CD4-positive, alpha-beta T cell treated with Interleukin-15 for 4 hours (primary cell): ENCODE measurements at regions not wholly inside any gene's neighbourhood (a gene's known extent, or its start where the extent isn't known, plus 50 kb on each side); places are given as distances from the start of the nearest gene placed in this dataset.
"Not testable (repeated sequence)": the region's sequence is repeated elsewhere in the genome, so short reads cannot be mapped to it uniquely, and the experiment has no call there.

Experiments
- DNase-seq: peaks from one replicate; pipeline ENCODE4 v3.0.0-alpha.2; 2020; ENCODE audit warnings: low spot score

DNA sequence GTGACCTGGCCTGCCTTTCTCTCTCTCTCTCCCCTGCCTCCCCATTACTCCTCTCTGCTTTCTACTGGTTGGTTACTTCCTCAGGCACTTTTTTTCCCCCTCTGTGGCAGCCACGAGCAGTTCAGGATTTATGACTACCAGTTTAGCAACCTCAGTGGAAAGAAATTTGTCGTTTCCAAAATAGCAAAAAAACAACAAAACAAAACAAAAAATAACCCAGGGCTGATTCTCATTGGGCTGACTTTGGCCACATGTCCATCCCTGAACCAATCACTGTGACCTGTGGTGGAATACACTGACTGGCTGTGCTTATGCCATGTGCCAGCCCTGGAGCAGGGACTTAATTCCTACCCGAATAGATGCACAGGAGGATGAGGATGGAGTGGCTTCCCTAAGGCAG, 137.4 kb downstream of the TFAP2C start:
- DNase-seq, result no peak

DNA sequence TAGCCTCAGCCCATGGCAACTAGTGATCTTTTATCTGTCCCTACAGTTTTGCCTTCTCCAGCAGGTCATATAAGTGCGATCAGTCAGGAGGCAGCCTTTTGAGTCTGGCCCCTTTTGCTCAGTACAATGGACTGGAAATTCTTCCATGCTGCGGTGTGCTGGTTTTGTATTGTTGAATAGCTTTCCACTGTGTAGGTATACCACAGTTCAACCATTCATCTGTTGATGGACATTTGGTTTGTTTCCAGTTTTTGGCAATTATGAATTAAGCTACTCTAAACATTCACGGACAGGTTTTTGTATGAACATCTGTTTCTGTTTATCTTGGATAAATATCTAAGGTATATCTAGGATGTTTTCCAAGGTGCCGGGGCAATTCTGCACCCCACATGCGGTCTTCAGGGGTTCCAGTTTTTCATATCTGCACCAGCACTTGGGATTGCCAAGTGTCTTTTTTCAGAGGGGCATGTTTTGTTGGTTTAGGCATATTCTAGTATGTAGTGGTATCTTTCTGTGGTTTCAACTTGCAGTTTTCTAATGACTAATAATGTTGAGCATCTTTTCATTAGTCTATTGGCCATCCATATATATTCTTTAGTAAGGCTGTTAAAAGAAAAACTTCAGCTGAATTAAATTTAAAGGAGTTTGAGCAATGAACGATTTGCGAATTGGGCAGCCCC, 141.0 kb downstream of the TFAP2C start:
- DNase-seq, result no peak

DNA sequence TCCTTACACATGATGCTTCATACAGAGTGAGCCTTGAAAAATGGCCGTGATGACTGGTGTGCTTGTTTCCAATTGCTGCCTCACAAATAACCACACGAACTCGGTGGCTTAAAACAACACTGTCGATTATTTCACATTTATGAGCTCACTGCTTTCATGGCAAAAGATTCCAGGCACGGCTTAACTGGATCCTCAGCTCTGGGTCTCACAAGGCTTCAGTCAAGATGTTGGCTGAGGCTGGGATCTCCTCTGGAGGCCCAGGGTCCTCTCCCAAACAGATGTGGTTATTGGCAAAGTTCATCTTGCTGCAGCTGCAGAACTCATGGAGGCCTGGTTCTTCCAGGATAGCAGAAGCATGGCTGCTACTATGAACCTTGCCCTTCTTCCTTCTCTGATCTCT, 144.6 kb downstream of the TFAP2C start:
- no peak for DNase-seq

DNA sequence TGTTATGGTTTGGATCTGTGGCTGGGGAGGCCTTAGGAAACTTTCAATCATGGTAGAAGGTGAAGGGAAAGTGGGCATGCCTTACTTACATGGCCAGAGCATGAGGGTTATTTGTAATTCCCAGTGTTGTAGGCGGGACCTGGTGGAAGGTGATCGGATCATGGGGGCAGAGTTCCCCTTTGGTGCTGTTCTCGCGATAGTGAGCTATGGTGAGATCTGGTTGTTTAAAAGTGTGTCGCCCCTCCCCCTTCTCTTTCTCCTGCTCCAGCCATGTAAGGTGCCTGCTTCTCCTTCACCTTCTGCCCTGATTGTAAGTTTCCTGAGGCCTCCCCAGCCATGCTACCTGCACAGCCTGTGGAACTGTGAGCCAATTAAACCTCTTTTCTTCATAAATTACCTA, 145.8 kb downstream of the TFAP2C start:
- no peak for DNase-seq

DNA sequence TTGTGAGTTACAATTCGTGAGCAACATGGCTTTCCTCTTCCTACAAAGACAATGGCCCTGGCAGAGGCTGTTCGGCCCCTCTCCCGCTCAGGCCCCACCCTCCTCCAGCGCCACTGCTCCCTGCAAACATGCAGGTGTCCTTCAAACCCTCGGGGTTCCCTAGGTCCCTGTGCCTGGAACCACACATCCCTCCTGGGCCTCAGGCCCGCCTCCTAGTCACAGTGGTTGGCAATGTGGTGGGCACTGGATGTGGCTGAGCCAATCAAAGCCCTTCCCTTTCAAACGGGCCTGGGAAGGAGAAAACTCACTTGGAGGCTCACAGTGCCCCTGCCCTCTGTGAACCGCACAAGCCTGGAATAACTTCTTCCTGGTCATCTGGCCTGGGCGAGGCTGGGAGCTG, 147.2 kb downstream of the TFAP2C start:
- no peak for DNase-seq

DNA sequence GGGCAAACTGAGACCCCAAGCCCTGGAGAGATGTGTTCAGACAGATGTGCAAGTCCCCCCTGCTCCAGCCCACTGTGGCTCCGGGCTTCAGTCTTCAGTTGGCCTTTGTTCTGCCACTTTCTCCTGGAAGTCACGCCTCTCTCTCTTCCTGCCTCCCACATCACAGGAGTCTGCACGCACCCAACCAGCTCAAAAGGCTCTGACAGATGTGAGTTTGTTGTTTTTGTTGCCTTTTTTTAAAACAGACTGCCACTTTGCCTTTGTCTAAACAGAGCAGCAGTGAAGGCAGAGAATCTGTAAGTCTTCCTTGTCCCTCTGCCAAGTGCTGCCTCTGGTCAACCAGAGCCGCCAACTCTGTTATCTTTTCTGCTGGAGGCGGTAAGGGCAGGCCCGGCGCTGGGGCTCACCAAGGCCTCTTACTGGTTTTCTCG, 149.7 kb downstream of the TFAP2C start:
- DNase-seq, result no peak

DNA sequence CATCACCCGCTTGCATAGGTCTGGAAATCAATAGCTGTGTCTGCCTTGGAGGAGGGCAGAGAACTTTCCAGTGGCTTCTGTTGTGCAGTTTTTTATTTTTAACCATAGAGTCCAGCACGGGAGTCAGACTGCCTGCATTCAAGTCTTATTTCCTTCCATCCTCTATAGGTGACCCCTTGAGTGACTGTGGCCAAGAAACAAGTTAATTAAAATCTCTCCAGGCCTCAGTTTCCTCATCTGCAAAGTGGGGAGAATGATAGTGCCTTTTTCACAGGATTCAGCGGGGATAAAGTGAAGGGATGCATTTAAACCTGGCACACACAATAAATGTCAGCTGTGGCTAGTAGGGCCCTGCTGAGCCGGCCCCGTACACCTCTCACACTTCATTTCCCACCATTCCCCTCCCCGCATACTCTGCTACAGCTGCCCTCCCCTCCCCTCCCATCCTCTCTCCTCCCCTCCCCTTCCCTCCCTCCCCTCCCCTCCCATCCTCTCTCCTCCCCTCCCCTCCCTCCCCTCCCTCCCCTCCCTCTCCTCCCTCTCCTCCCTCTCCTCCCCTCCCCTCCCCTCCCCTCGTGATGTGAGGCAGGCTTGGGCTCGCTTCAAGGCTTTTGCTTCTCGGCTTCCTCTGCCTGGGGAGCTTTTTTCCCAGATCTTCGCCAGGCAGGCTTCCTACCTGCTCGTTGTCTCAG, 150.5 kb downstream of the TFAP2C start:
- no peak for DNase-seq

DNA sequence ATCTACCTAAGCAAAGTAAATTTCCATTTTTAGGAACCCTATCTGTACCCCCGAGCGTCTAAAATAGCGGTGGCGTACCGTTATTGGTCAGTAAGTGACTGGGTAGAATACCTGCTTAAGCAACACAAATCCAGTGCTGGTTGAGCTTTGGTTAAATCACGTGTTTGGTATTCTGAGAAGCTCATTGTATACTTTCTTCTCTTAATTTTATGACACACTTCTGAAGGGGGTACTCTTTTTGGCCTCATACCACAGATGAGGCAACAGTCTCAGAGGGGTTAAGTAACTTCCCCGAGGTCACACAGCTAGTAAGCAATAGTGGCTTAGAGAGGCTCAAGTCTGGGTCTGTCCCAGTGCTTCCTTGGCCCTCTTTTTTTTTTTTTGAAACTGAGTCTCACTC, 151.2 kb downstream of the TFAP2C start:
- no peak for DNase-seq

DNA sequence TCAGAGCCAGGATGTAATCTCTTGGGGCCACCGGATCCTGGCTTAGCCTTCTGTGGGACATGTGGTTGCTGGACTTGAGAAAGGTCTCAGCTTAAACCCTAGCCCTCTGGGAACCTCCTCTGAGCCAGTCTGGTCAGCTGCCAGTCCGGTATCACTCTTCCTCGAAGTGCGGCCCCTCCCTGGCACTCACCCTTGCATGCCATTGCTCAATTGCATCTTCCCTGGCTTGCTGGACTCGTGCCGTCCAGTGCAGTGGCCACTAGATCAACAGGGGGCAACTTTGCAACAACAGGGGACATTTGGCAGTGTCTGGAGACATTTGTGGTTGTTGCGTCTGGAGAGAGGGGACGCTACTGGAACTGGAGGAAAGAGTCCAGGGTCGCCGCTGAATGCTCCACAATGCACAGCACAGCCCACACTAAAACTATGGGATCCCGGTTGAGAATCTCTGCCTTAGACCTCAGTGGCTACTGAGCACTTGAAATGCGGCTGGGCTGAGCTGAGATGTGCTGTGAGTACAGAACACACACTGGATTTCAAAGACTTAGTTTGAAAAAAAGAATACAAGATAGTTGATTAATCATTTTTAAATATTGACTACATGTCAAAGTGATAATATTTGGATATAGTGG, 152.1 kb downstream of the TFAP2C start:
- DNase-seq, result no peak

DNA sequence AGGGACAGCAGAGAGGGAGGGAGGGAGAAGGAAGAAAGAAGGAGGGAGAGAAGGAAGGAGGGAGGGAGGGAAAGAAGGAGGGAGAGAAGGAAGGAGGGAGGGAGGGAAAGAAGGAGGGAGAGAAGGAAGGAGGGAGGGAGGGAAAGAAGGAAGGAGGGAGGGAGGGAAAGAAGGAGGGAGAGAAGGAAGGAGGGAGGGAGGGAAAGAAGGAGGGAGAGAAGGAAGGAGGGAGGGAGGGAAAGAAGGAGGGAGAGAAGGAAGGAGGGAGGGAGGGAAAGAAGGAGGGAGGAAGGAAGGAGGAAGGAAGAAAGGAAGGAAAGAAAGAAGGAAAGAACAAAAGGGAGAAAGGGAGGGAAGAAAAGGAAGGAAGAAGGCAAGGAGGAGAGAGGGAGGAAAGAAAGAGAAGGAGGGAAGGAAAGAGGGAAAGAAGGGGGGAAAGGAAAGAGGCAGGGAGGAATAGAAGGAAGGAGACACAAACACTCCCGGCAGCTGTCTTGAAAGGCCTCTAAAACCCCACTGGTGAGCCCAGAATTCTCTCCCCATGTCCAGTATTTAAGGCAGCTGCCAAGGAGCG, 153.0 kb downstream of the TFAP2C start:
- DNase-seq, result not testable (repeated sequence)

DNA sequence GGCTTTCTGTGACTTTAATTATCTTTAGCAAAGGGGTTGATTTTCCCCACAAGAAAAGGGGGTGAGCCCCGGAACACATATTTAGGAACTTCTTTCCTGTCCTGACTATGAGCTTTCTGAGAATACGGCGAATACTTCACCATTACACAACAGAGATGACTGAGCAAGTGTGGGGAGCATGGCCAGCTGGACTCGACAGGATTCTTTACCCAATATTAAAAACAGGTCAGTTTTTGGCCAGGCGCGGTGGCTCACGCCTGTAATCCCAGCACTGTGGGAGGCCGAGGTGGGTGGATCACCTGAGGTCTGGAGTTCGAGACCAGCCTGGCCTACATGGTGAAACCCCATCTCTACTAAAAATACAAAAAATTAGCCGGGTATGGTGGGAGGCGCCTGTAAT, 153.7 kb downstream of the TFAP2C start:
- DNase-seq, result not testable (repeated sequence)

DNA sequence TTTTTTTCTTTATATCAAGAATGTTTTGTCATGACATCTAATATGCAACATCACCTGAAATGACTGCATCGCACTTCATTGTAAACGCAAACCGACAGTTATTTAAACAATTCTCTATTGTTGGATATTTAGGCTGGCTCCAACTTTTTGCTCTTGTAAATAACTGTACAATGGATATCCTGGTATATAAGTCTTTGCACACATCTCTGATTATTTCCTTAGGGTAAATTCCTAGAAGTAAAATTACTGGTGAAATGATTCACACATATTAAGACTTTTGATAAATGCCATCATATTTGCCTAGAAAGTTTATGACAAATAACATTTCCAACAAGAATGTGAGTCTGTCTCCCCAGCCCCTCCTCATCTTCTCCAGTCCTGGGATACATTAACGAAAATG, 154.7 kb downstream of the TFAP2C start:
- no peak for DNase-seq

DNA sequence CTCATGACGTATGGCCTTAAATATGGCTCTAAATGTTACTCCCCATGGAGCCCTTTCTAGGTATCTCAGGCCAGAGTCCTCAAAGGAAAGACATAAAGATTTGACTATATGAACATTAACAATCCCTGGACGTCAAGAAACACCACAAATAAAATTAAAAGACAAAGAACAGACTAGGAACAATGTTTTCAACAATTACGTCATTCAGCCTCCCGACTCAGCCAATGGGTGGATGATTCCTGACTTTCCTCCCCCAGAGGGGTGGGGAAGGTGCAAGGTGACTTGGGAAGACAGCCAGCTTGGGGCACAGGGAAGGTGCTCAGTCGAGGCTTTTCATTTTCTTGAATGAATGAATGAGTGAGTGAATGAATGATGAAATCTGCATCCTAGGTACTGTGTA, 157.4 kb downstream of the TFAP2C start:
- no peak for DNase-seq

DNA sequence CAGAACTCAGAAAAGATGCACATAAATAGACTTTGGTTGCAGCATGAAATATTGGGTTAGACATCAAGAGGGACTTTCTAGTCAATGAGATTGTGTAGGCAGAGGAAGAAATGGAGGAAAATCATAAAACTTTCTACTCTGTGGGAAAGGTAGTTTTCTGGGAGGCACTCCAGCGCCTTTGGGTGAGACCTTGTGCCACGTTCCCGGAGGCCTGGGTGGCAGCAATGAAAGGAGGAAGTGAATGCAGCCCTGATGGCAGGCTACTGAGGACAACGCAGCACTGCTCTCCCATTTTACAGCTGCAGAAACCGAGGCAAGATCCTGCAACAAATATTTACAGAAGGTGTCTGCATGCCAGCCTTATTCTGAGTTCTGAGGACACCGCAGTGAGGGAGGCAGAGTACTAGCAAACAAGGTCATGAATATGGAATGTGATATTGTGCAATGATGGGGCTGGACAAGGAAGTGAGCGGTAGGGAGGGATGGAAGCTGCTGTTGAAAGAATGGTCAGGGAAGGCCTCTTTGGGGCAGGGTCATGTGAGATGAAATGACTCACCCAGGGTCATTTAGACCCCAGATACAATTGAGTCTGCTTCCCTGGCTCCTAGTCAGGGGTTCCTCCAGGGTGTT, 159.1 kb downstream of the TFAP2C start:
- DNase-seq, result no peak

DNA sequence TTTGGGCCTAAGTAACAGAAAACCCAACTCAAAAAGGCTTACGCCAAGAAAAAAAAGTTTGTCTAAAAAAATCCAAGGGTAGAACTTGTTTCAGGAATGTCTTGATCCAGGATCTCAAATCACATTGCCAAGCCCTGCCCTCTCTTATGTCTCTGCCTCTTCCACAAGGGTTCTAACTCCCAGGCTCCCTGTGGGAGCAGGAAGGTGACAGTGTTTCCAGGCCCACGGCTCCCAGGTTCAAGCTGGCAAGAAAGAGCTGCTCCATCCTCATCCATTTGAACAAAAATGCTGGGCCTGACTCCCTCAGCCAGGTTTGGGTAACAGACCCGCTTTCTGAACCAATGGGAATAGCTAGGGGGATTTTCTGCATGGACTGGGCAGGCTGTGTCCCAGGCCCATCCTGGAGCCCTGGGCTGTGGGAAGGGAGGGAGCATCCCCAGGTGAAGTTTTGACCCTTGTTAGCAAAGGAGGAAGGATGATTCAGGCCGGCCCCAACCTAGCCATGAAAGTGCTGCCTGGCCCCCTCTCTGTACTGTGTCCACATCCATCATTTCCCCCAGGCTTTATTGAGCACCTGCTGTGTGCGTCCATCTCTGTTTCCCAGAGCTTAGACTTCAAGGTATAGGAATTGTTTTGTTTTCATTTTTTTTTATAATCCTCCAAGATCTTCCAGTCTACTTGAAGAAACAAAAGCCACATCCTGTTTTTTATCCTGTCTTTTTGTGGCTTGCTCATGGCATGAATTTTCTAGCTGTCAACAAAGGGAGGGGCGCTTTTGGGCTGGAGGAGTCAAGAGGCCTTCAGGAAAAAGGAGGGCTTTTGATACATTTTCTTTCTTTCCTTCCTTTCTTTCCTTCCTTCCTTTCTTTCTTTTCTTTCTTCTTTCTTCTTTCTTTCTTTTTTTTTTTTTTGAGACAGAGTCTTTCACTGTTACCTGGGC, 159.8 kb downstream of the TFAP2C start:
- DNase-seq, result no peak

DNA sequence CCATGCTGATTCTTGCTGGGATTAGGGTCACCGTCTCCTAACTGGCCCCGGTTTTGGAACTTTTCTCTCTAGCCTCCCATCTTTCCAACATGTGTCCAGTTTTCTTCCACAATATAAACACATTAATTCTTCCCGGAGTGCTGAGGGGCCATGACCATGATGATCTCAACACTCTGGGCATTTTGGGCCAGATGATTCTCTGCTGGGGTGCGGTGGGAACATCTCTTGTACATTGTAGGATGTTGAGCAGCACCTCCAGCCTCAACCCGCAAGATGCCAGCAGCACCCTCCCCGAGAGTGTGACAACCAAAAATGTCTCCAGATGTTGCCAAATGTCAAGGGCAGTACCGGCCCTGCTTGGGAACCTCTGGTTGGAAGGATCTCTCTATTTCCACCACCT, 164.8 kb downstream of the TFAP2C start:
- DNase-seq, result no peak

DNA sequence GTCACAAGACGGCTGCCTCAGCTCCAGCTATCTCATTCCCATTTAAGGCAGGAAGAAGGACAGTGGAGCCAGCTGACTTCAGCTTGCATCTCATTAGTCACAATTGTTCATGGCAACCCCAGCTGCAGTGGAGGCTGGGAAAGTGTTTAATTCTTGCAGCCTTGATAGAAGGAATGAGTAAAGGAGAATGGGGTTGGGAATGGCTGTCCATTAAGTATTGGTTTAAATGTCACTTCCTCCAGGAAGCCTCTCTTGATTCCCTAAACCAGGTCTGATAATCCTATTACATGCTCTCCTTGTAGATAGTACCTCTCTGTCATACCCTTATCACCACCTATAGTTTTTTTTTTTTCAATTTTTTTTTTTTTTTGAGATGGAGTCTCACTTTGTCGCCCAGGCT, 166.4 kb downstream of the TFAP2C start:
- no peak for DNase-seq

DNA sequence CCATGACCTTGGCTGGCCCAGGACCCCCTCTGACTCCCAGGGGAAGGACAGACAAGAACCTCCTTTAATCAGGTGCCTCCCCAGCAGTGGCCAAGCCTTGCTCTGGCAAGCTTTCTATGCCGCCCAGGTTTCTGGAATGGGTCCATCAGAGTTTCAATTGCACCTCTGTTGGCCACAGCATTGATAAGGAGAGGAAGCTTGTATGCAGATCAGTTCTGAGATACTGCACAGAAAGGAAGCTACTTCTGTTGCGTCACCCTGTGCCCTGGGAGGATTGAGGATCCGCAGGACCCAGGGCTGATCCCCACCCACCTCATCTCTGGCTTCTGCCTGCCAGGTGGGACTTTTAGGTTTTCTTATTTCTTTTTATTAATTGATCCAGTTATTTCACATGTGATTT, 167.2 kb downstream of the TFAP2C start:
- DNase-seq, result no peak

DNA sequence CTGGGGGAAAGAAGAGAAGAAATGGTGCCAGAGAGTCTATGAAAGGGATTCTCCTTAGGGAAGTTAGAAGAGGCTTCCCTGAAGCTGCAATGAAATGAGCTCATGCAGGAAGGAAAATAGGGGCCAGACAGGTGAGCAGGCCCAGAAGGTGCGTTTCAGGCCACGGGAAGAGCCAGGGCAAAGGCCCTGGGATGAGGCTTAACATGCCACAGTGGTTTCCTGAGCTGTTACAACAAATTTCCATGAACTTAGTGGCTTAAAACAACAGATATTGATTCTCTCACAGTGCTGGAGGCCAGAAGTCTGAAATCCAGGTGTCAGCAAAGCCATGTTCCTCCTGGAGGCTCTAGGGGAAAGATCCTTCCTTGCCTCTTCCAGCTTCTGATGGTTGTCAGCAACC, 167.9 kb downstream of the TFAP2C start:
- no peak for DNase-seq

DNA sequence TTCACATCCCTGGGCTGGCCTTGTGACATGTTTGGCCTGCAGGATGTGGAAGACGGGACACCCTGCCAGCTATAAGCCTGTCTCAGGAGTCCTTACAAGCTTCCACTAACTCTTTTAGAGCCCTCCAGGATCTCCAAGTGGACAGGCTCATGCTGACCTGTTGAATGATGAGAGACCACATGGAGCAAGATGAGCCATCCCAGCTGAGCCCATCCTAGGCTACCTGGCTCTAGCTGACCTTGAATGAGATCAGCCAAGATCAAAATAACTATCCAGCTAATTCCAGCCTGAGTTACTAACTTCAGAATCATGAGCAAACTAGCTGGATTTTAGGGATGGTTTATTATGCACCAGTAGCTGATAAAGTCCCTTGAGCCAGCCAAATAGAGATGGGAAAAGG, 169.5 kb downstream of the TFAP2C start:
- no peak for DNase-seq

DNA sequence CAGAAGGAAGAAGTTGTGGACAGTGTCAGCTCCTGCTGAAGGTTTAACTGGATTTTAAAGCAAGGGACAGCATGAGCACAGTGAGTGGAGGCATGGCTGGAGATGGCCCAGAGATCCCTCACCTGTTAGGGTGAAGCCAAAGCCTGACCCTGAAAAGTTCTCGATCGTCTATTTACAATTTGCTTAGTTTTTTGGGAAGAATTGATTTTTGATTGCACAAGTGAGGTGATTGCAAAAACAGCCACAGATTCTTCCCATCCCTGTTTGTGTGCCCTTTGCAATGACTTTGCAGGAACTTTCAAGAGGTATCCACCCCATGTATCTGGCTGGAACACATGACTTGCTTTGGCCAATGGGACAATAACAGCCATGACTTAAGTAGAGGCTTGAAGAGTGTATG, 170.1 kb downstream of the TFAP2C start:
- no peak for DNase-seq

DNA sequence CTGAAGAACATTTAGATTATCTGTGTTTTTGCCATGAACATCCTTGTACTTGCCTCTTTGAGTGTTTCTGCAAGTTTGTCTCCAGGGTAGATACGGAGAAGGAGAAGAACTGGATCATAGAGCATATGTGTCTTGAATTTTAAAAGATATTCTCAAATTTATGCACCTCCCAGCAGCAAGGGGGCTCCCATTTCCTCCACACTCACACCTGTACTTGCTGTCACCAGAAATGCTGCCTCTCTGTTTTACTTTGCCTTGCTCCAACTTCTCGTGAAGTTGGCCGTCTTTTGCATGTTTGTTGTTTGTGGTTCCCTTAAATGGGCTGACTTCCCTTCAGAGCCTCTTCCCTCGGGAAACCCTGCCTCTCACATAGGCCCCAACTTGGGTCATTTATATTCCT, 171.0 kb downstream of the TFAP2C start:
- no peak for DNase-seq
